ENCODE measurements at regions not wholly inside any gene's neighbourhood (a gene's known extent, or its start where the extent isn't known, plus 50 kb on each side); places are given as distances from the start of the nearest gene placed in this dataset.
"Not testable (repeated sequence)": the region's sequence is repeated elsewhere in the genome, so short reads cannot be mapped to it uniquely, and the experiment has no call there.

DNA sequence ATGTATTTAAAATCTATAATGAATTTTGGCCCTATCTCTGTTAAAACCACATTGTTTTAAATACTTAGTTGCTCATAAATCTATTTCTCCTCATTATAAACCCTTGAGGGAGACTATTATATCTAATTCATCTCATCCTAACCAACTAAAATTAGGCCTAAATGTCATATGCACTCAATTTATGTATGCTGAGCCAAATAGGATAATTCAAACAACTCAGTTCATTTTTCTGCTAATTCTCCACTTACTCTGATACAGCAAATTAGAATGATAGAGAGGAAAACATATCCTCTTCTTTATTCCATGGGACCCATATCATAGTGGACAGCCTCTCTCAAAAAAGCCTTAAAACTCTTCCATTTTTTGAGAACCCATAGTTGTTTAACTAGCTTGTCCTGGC lies 80.3 kb upstream of the TET2 start:
- TF ChIP-seq, protein P1, sequence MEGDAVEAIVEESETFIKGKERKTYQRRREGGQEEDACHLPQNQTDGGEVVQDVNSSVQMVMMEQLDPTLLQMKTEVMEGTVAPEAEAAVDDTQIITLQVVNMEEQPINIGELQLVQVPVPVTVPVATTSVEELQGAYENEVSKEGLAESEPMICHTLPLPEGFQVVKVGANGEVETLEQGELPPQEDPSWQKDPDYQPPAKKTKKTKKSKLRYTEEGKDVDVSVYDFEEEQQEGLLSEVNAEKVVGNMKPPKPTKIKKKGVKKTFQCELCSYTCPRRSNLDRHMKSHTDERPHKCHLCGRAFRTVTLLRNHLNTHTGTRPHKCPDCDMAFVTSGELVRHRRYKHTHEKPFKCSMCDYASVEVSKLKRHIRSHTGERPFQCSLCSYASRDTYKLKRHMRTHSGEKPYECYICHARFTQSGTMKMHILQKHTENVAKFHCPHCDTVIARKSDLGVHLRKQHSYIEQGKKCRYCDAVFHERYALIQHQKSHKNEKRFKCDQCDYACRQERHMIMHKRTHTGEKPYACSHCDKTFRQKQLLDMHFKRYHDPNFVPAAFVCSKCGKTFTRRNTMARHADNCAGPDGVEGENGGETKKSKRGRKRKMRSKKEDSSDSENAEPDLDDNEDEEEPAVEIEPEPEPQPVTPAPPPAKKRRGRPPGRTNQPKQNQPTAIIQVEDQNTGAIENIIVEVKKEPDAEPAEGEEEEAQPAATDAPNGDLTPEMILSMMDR (conservative IDR thresholded peaks at IDR 0.05), result no peak
- no peak for DNase-seq (ENCODE audit: extremely low spot score, unreplicated experiment)
- Mint-ChIP-seq H3K36me3 (no peaks in the 10 kb centered on the region), H3K27ac (no peak overlapping the region), H3K4me1 (ENCODE audit: unreplicated experiment) (peaks cover 5% of the 10 kb centered on the region), H3K4me3 (no peak overlapping the region), H3K27me3 (peaks cover 6% of the 10 kb centered on the region), H3K9me3 (peaks cover 4% of the 10 kb centered on the region)

DNA sequence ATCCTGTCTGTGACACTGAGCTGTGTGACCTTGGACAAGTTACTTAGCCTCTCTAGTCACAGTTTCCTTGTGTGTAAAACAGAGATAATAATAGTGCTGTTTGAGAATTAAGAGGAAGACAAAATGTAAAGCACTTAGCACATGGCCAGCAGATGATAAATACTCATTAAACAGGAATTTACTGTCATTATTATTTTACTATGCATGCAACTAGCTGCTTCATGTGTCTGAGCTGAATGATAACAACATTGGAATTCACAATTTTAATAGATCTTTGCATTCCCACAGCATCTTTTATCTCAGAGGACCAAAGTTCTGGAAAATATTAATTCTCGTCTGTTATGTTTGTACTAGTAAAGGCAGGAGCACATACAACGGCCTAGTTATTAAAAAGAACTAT lies 79.2 kb upstream of the TET2 start:
- TF ChIP-seq, protein P1 (conservative IDR thresholded peaks at IDR 0.05), result no peak
- Mint-ChIP-seq H3K36me3 (no peaks in the 10 kb centered on the region), H3K4me1 (ENCODE audit: unreplicated experiment) (no peaks in the 10 kb centered on the region), H3K27ac (no peak overlapping the region), H3K9me3 (no peaks in the 10 kb centered on the region), H3K27me3 (peaks cover 6% of the 10 kb centered on the region), H3K4me3 (no peak overlapping the region)
- DNase-seq (ENCODE audit: extremely low spot score, unreplicated experiment), result no peak

DNA sequence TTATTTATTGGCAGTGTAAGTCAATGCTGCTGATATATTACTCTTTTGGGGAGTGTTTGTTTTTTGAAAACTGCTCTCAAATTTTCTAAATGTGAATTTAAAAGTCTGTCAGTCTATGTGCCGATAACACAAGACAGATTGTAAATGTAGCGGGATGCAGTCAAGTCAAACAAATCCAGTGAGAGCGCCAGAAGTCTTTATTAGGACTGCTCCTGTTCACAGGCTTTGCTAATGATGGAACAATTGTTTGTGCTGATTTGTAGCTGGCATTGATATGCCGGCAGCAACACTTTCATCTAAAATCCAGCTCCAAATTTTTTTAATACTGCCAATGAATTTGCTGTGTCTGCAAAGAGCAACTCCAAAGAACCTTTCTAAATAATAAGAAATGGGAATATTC lies 78.7 kb upstream of the TET2 start:
- no peak overlapping the region for H3K27ac Mint-ChIP-seq
- TF ChIP-seq, protein P1 (conservative IDR thresholded peaks at IDR 0.05), result no peak
- H3K4me3 Mint-ChIP-seq, result no peak overlapping the region

DNA sequence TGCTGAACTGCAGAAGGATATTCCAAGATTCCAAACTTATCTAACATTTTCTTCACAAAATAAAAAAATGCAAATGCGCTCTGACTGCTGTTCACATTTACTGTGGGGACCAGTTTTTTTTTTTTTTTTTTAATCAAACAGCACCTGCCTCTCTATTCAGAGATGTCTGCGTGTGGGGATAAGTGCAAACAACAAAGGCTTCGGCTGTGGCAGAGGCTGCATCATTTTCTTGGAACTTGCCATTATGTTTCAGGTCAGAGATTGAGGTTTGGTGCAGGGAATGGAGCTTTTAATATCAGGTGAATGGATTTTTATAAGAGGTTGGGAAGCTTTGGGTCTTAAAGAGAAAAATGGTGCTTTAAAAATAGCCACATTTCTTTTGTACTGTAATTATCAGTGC lies 78.2 kb upstream of the TET2 start:
- no peaks in the 10 kb centered on the region for H3K9me3 Mint-ChIP-seq

More for the DNA sequence above, 78.7 kb upstream of the TET2 start:
- no peaks in the 10 kb centered on the region for H3K9me3 Mint-ChIP-seq
- no peak for DNase-seq (ENCODE audit: extremely low spot score, unreplicated experiment)
- H3K27me3 Mint-ChIP-seq, result peaks cover 6% of the 10 kb centered on the region
- H3K4me1 Mint-ChIP-seq (ENCODE audit: unreplicated experiment), result no peaks in the 10 kb centered on the region
- H3K36me3 Mint-ChIP-seq, result no peaks in the 10 kb centered on the region

DNA sequence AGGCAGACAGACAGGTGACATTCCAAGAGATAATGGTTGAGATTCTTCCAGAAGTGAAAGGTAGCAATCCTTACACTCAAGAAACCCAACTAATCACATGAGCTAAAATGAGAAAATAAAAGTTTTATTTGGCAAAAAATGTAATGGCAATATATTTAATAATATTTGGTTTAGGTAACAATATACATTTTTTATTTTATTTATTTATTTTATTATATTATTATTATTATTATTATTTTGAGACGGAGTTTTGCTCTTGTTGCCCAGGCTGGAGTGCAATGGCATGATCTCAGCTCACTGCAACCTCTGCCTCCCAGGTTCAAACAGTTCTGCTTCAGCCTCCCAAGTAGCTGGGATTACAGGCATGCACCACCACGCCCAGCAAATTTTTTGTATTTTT lies 74.6 kb upstream of the TET2 start:
- not testable (repeated sequence) for H3K36me3 Mint-ChIP-seq; H3K4me1 Mint-ChIP-seq (ENCODE audit: unreplicated experiment); DNase-seq (ENCODE audit: extremely low spot score, unreplicated experiment); H3K9me3 Mint-ChIP-seq; H3K27ac Mint-ChIP-seq; H3K4me3 Mint-ChIP-seq; H3K27me3 Mint-ChIP-seq

More for the DNA sequence above, 78.2 kb upstream of the TET2 start:
- no peak for DNase-seq (ENCODE audit: extremely low spot score, unreplicated experiment)
- peaks cover 6% of the 10 kb centered on the region for H3K27me3 Mint-ChIP-seq
- TF ChIP-seq, protein P1 (conservative IDR thresholded peaks at IDR 0.05), result no peak
- H3K27ac Mint-ChIP-seq, result no peak overlapping the region
- H3K4me3 Mint-ChIP-seq, result no peak overlapping the region
- H3K4me1 Mint-ChIP-seq (ENCODE audit: unreplicated experiment), result no peaks in the 10 kb centered on the region
- H3K36me3 Mint-ChIP-seq, result no peaks in the 10 kb centered on the region

DNA sequence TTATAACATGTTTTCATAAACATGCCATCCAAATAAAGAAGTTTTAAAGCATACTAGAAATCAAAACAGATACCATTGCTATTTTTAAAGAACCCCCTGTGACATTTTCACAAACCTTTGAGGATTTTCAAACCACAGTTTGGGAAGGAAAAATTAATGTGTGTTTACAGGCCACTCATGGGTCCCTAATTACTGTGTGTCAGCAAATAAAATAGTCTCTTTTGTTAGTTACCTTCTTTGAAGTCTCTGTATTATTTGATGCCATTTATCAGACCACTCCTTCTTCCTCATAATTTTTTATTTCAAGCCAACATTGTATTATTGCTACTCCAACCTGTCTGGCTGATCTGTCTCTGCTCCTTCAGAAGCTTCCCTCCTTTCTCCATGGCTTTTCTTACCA lies 72.6 kb upstream of the TET2 start:
- TF ChIP-seq, protein P1 (conservative IDR thresholded peaks at IDR 0.05), result no peak
- no peak for DNase-seq (ENCODE audit: extremely low spot score, unreplicated experiment)
- peaks cover 3% of the 10 kb centered on the region for H3K27me3 Mint-ChIP-seq
- H3K36me3 Mint-ChIP-seq, result no peaks in the 10 kb centered on the region
- H3K4me1 Mint-ChIP-seq (ENCODE audit: unreplicated experiment), result no peaks in the 10 kb centered on the region
- no peak overlapping the region for H3K4me3 Mint-ChIP-seq
- no peaks in the 10 kb centered on the region for H3K9me3 Mint-ChIP-seq
- H3K27ac Mint-ChIP-seq, result no peak overlapping the region
